ENCODE measurements at regions not wholly inside any gene's neighbourhood (a gene's known extent, or its start where the extent isn't known, plus 50 kb on each side); places are given as distances from the start of the nearest gene placed in this dataset.

GRCh38 chr12:127438512-127439244 lies 828.3 kb upstream of the TMEM132C start:
- DNase-seq (ENCODE audit: low read depth, low spot score), result no peak

- no peak for DNase-seq (ENCODE audit: low read depth, low spot score)
Observed at GRCh38 chr12:127445581-127446139, 821.3 kb upstream of the TMEM132C start.

DNA sequence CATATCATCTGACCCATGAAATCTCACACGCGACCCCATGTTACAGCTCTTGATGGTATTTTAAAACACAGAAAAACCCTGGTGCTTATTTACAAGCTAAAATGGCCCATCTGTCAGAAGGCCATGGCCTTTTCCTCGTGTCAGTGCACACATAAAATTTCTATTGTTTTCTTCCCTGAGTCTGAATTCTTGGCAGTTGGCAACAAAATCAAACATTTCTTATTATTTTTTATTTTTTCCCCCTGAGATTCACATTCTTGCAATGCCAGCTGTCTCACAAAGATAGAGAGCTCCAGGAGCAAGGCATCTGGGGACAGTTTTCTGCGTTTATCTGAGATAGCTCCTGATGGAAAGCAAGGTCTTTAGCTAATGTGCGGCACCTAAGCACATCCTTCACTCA lies 818.1 kb upstream of the TMEM132C start:
- DNase-seq (ENCODE audit: low read depth, low spot score), result no peak

DNA sequence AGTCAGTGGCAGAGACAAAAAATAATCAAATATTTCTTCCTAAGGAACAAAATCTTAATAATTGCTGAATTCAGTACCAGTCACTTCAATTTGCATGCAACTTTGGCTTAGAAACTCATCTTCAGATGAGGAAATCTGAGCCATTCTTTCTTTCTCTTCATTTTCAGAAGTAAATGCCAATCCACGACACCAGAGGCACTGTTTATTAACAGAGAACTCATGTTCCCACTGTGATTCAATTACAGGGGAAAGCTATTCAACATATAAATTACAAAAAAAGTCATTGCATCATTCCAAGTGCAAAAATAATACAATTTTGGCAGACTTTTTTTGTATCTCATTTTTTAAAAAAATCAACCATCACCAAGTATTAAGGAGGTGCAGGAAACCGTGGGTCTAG lies 816.1 kb upstream of the TMEM132C start:
- no peak for DNase-seq (ENCODE audit: low read depth, low spot score)

GRCh38 chr12:127455347-127456265 lies 811.4 kb upstream of the TMEM132C start:
- no peak for DNase-seq (ENCODE audit: low read depth, low spot score)

DNA sequence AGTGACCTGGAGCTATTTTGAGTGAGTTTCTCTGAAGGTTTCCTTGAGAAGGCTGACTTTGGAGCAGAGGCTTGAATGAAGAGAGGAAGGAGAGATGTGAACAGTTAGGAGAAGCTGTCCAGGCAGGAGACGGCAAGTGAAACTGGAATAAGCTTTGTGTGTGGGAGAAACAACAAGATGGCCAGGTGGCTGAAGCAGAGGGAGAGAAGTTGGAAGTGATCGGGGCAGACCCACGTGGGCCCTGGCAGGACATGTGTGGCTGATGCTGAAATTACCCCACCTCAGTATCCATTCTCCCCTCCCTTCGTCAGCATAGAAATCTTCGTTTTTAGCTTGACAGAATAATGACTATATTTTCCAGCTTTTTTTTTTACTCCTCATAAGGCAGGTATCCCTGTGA lies 809.2 kb upstream of the TMEM132C start:
- no peak for DNase-seq (ENCODE audit: low read depth, low spot score)

- no peak for DNase-seq (ENCODE audit: low read depth, low spot score)
Observed at GRCh38 chr12:127459166-127459565, 807.8 kb upstream of the TMEM132C start.

- DNase-seq (ENCODE audit: low read depth, low spot score), result no peak
Observed at GRCh38 chr12:127459687-127460086, 807.3 kb upstream of the TMEM132C start.

- DNase-seq (ENCODE audit: low read depth, low spot score), result no peak
Observed at GRCh38 chr12:127463237-127463636, 803.7 kb upstream of the TMEM132C start.

DNA sequence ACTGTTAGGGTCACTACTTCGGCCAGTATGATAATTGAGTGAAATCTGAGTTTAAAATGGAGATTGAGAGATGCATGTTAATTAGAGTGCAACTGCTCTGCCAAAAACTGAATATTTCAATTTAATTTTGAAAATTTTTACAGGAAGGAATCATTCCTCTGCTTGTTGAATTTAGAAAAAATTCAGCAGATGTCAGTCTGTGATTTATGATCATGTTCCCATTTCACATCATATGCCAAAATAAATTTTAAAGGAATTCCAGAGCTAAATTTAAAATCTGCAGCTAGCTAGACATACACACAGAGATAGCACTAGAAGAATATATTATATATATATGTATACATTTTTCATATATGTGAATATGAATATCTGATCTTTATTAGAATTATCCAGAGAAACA lies 797.6 kb upstream of the TMEM132C start:
- DNase-seq (ENCODE audit: low read depth, low spot score), result no peak

DNA sequence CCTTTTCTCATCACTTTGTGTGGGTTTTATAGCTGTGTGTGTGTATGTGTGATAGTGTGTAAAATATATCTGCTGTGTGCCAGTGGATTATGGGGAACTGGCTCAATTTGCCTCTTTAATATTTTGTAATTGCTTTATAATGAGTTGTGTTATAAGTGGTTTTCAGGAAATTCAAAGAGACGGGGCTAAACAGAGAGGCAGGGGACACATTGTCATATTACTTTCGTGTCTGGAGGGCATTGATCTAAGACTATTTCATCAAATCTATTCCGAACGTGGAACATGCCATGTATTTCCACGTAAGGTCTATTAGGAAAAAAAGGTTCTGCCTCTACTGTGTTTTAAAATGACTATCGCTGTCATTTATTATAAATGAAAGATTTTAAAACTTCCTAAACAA lies 793.2 kb upstream of the TMEM132C start:
- no peak for DNase-seq (ENCODE audit: low read depth, low spot score)

DNA sequence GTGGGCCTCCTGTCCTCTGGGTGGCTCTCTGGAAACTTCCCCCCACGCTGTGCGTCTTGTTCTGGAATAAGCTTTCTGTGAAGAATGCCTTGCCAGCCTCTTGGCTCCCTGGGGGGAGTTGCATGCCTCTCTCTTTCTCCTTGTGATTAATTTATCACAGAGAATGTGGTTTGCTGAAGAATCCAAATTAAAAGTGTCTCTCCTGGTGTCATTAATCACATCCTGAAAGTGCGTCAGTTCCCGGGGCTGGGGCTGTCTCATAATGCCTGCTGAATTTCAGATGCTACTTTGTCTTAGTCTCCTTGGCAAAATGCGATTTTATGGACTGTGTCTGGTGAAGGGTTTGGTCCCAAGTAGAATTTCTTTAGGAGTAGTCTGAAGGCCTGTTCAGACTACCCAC lies 787.7 kb upstream of the TMEM132C start:
- DNase-seq (ENCODE audit: low read depth, low spot score), result no peak

GRCh38 chr12:127480775-127481314 lies 786.1 kb upstream of the TMEM132C start:
- no peak for DNase-seq (ENCODE audit: low read depth, low spot score)

GRCh38 chr12:127482950-127483349 lies 784.0 kb upstream of the TMEM132C start:
- no peak for DNase-seq (ENCODE audit: low read depth, low spot score)

GRCh38 chr12:127485528-127485927 lies 781.4 kb upstream of the TMEM132C start:
- peak; percentile 71 for DNase-seq (ENCODE audit: low read depth, low spot score)

DNA sequence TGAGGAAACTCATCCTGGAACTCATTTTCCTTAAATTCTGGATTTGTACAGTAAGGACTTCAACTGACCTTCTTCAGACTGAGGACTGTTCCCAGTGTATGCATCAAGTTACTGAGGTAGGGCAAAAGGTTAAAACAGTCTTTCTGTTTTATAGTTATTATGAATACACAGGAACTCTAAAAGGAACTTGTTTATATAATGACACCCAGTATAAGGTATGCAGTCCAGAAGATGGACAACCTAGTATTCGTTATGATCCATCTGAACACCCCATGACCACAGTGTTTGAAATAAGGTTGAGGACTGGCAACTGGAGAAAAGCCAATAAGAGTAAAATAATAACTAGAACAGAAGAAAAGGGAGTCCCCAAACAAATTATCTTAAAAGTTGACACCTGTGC lies 779.9 kb upstream of the TMEM132C start:
- DNase-seq (ENCODE audit: low read depth, low spot score), result no peak

DNA sequence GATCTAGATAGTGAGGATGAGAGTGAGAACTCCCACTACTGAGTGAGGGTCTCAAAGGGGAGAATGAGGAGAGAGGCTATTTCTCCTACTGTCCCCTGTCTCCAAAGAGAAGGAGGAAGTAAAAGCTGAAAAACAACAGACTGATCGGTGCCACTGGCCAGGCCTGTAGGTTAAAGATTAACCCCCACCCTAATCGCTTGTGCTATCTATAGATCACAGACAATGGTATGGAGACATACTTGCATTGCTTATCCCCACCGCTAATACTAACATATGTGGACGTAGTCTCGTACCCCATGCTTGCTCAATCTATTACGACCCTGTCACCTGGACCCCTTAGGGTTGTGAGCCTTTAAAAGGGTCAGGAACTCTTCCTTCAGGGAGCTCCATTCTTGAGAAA lies 777.9 kb upstream of the TMEM132C start:
- DNase-seq (ENCODE audit: low read depth, low spot score), result no peak

DNA sequence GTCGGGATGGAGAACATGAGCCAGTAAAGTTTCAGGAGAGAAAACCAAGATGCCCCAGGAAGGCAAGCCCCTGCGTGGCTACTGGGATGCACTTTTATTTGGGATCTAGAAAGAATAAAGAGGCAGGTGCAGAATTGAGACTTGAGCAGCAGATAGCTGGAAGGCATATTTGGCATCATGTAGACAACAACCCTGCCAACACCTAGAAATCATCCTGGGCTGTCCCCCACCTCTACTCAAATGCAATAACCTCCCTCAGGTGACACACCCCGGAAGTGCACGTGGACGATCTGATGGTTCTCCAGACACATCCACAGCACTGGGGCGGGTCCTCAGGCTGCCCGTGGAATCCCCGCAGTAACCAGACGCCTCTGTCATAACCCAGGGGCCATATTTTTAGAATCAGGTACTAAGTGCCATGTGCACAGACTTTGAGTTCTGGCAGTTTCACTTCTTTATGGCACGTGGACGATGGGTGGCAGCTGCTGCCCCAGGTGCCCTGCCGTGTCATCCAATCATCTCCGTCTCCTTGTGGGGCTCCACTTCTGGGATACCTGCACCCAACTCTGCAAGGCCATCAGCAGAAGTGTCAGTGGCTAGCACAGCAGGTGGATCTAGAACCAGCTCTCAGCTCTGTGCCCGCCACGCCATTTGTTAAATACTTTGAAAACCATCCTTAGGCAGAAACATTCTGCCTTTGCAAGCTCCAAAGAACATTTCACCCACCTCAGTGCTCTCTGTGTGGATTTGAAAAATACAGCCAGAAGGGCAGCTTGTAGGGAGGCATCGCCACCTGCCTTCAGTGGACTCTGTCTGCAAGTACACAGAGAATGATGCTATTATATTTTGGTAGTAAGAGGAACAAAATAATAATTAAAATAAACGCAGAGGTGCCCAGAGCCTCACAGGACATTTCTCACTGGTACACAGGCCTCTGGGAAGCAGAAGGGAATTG lies 771.7 kb upstream of the TMEM132C start:
- DNase-seq (ENCODE audit: low read depth, low spot score), result no peak

GRCh38 chr12:127496255-127496654 lies 770.7 kb upstream of the TMEM132C start:
- DNase-seq (ENCODE audit: low read depth, low spot score), result no peak

DNA sequence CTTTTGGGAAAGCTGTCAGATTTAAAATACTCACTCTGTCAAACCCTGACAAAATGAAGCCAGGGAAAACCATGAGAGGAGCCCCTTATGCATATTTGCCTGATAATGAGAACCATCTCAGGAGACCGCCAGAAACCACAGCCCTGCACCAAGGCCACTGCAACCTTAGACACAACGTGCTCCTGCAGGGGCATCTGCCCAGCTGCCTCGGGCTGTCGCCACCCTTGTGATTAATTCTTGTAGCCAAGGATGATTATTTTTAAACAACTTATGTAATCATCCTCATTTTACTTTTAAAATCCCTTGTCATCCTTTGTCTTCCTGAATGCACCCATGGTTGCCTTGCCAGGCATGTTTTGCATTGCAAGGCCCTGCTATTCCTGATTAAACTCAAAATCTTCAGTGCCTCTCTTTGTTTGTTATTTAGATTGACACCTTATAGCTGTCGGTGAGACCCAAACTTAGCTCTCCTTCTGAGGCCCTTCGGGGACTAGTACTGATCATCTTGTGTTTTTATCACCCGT lies 766.4 kb upstream of the TMEM132C start:
- no peak for DNase-seq (ENCODE audit: low read depth, low spot score)

GRCh38 chr12:127501916-127502315 lies 765.1 kb upstream of the TMEM132C start:
- no peak for DNase-seq (ENCODE audit: low read depth, low spot score)
